GM12873 (cell line): ENCODE measurements at regions not wholly inside any gene's neighbourhood (a gene's known extent, or its start where the extent isn't known, plus 50 kb on each side); places are given as distances from the start of the nearest gene placed in this dataset.

Experiments
- CTCF ChIP-seq: IDR thresholded peaks from 2 replicates; pipeline ENCODE4 v1.5.1; 2012; ENCODE audit warnings: low read depth, mild to moderate bottlenecking, moderate library complexity, low read length, control low read depth; ENCODE audit not compliant: insufficient read depth; ENCODE audit errors: missing control alignments

- TF ChIP-seq CTCF = no peak
These were observed 604.8 kb upstream of the RORB start for GRCh38 chr9:73892335-73892734.

- no peak for TF ChIP-seq CTCF
These were observed 603.9 kb upstream of the RORB start for GRCh38 chr9:73893230-73893629.

GRCh38 chr9:73896061-73896460, 601.1 kb upstream of the RORB start:
- no peak for TF ChIP-seq CTCF

GRCh38 chr9:73906671-73907070, 590.5 kb upstream of the RORB start:
- TF ChIP-seq CTCF = no peak

- TF ChIP-seq CTCF = no peak
These were observed 585.3 kb upstream of the RORB start for GRCh38 chr9:73911804-73912203.

GRCh38 chr9:73916016-73916673, 581.0 kb upstream of the RORB start:
- peak; percentile 27 for TF ChIP-seq CTCF

GRCh38 chr9:73919712-73920111, 577.4 kb upstream of the RORB start:
- no peak for TF ChIP-seq CTCF
